CD4-positive, alpha-beta memory T cell (primary cell): ENCODE measurements at regions not wholly inside any gene's neighbourhood (a gene's known extent, or its start where the extent isn't known, plus 50 kb on each side); places are given as distances from the start of the nearest gene placed in this dataset.
"Not testable (repeated sequence)": the region's sequence is repeated elsewhere in the genome, so short reads cannot be mapped to it uniquely, and the experiment has no call there.

Experiments used
- CTCF ChIA-PET: fragments of 350-600 bp; sonication (Branson Sonifier 250); formaldehyde crosslinking; loops from one replicate; lab custom pipeline; 2021; ENCODE audit warnings: inconsistent platforms; ENCODE audit not compliant: partially characterized antibody; lab: Charles Lee
- POLR2A ChIA-PET: fragments of 350-600 bp; sonication (Branson Sonifier 250); formaldehyde crosslinking; loops from one replicate; lab custom pipeline; 2021; ENCODE audit not compliant: partially characterized antibody; lab: Charles Lee
- DNase-seq, 5 donors: peaks; one replicate each; pipeline versions ENCODE4 v3.0.0 to v3.0.0-alpha.2; 2020 to 2022; ENCODE audit warnings: mixed read lengths in 1 of 5
- H3K27ac ChIP-seq: one replicate; pipeline ENCODE4 v1.7.0; 2013; ENCODE audit warnings: low read depth, low read length
- H3K27me3 ChIP-seq: 2 replicates; pipeline ENCODE4 v1.7.0; 2013; ENCODE audit warnings: mild to moderate bottlenecking, low read length, moderate library complexity; ENCODE audit not compliant: insufficient read depth
- H3K36me3 ChIP-seq: 2 replicates; pipeline ENCODE4 v1.7.0; 2013; ENCODE audit warnings: mild to moderate bottlenecking, low read length, moderate library complexity; ENCODE audit not compliant: insufficient read depth
- H3K4me1 ChIP-seq: 2 replicates; pipeline ENCODE4 v1.7.0; 2013; ENCODE audit warnings: mild to moderate bottlenecking, low read length, moderate library complexity; ENCODE audit not compliant: insufficient read depth
- H3K4me3 ChIP-seq, 2 donors: one replicate each; pipeline ENCODE4 v1.7.0; 2013; ENCODE audit warnings: low read length in 2 of 2, mild to moderate bottlenecking in 1 of 2
- H3K9me3 ChIP-seq, 2 donors: one replicate each; pipeline ENCODE4 v1.7.0; 2013; ENCODE audit warnings: low read length in 2 of 2, control low read depth in 1 of 2; ENCODE audit not compliant: control insufficient read depth in 1 of 2
- H3K27ac Mint-ChIP-seq, 7 donors: one replicate each; pipeline ENCODE4 v1.8.0; 2020 to 2021; ENCODE audit warnings: mixed read lengths in 7 of 7, mild to moderate bottlenecking in 6 of 7, inconsistent platforms in 3 of 7, moderate library complexity in 3 of 7
- H3K27me3 Mint-ChIP-seq, 2 donors: one replicate each; pipeline ENCODE4 v1.8.0; 2020 to 2021; ENCODE audit warnings: mixed read lengths in 2 of 2
- H3K36me3 Mint-ChIP-seq, 2 donors: one replicate each; pipeline ENCODE4 v1.8.0; 2020 to 2021; ENCODE audit warnings: mixed read lengths in 2 of 2, inconsistent platforms in 1 of 2, mild to moderate bottlenecking in 1 of 2
- H3K4me1 Mint-ChIP-seq, 4 donors: one replicate each; pipeline ENCODE4 v1.8.0; 2020 to 2021; ENCODE audit warnings: mixed read lengths in 4 of 4, mild to moderate bottlenecking in 1 of 4
- H3K4me3 Mint-ChIP-seq, 8 donors: one replicate each; pipeline ENCODE4 v1.8.0; 2020 to 2021; ENCODE audit warnings: mixed read lengths in 8 of 8, mild to moderate bottlenecking in 7 of 8, moderate library complexity in 6 of 8, inconsistent platforms in 3 of 8
- H3K9me3 Mint-ChIP-seq, 8 donors: one replicate each; pipeline ENCODE4 v1.8.0; 2020 to 2021; ENCODE audit warnings: mixed read lengths in 8 of 8, mild to moderate bottlenecking in 5 of 8, inconsistent platforms in 3 of 8, moderate library complexity in 1 of 8
- intact Hi-C: fragments of 100-400 bp; cut with micrococcal nuclease; formaldehyde crosslinking; loops from one replicate; pipeline ENCODE4 v1.15.1; 2023

- no peak overlapping the region for H3K27ac Mint-ChIP-seq
- no peak for DNase-seq
- H3K4me3 Mint-ChIP-seq = no peak overlapping the region
- no peak overlapping the region for H3K27ac ChIP-seq
- POLR2A ChIA-PET = no interaction called here
- peaks cover 0 to 16% (median 2%) of the 10 kb centered on the region in 8 donors for H3K9me3 Mint-ChIP-seq
- H3K36me3 Mint-ChIP-seq = no peaks in the 10 kb centered on the region
- H3K9me3 ChIP-seq = no peaks in the 10 kb centered on the region
- H3K4me1 ChIP-seq = no peaks in the 10 kb centered on the region
- H3K4me1 Mint-ChIP-seq = peaks cover 0 to 1% (median 0%) of the 10 kb centered on the region in 4 donors
- H3K4me3 ChIP-seq = no peak overlapping the region
- H3K27me3 Mint-ChIP-seq = peaks cover 4 to 5% of the 10 kb centered on the region in 2 donors
- no peaks in the 10 kb centered on the region for H3K36me3 ChIP-seq
- no peaks in the 10 kb centered on the region for H3K27me3 ChIP-seq
- CTCF ChIA-PET = no interaction called here
- intact Hi-C loops = no loop called here
Measured at GRCh38 chr5:110812639-110813038, 73.8 kb downstream of the SLC25A46 start.

GRCh38 chr5:110815916-110816605 is 77.3 kb downstream of the SLC25A46 start:
- intact Hi-C loops = no loop called here
- H3K4me3 ChIP-seq = no peak overlapping the region
- no peaks in the 10 kb centered on the region for H3K27me3 ChIP-seq
- Mint-ChIP-seq H3K27me3 (peaks cover 0 to 6% of the 10 kb centered on the region in 2 donors), H3K27ac (no peak overlapping the region), H3K4me1 (peaks cover 0 to 1% (median 0%) of the 10 kb centered on the region in 4 donors), H3K36me3 (no peaks in the 10 kb centered on the region), H3K9me3 (peaks cover 0 to 14% (median 2%) of the 10 kb centered on the region in 8 donors), H3K4me3 (no peak overlapping the region)
- ChIA-PET POLR2A (no interaction called here), CTCF (no interaction called here)
- no peak overlapping the region for H3K27ac ChIP-seq
- no peaks in the 10 kb centered on the region for H3K36me3 ChIP-seq
- no peaks in the 10 kb centered on the region for H3K9me3 ChIP-seq
- H3K4me1 ChIP-seq = no peaks in the 10 kb centered on the region
- DNase-seq = no peak

- Mint-ChIP-seq H3K27ac (no peak overlapping the region), H3K9me3 (peaks cover 0 to 4% (median under 1%) of the 10 kb centered on the region in 8 donors), H3K36me3 (no peaks in the 10 kb centered on the region), H3K4me1 (peaks cover 0 to 1% (median 0%) of the 10 kb centered on the region in 4 donors), H3K4me3 (no peak overlapping the region), H3K27me3 (peaks cover 0 to 4% of the 10 kb centered on the region in 2 donors)
- Histone ChIP-seq H3K27me3 (no peaks in the 10 kb centered on the region), H3K4me3 (no peak overlapping the region), H3K4me1 (no peaks in the 10 kb centered on the region), H3K27ac (no peak overlapping the region), H3K9me3 (no peaks in the 10 kb centered on the region), H3K36me3 (no peaks in the 10 kb centered on the region)
- intact Hi-C loops = no loop called here
- POLR2A ChIA-PET = no interaction called here
- CTCF ChIA-PET = no interaction called here
- DNase-seq = no peak
Measured at GRCh38 chr5:110817459-110817858, 78.7 kb downstream of the SLC25A46 start.

GRCh38 chr5:110823571-110823970 is 84.8 kb downstream of the SLC25A46 start:
- H3K27me3 ChIP-seq = no peaks in the 10 kb centered on the region
- ChIA-PET CTCF (no interaction called here), POLR2A (no interaction called here)
- intact Hi-C loops = no loop called here
- DNase-seq = no peak
- peaks cover 0 to 2% of the 10 kb centered on the region in 2 donors for H3K36me3 Mint-ChIP-seq
- no peaks in the 10 kb centered on the region for H3K36me3 ChIP-seq
- H3K4me3 ChIP-seq = no peak overlapping the region
- H3K4me1 Mint-ChIP-seq = no peaks in the 10 kb centered on the region
- H3K27ac Mint-ChIP-seq = no peak overlapping the region
- no peak overlapping the region for H3K27ac ChIP-seq
- H3K9me3 Mint-ChIP-seq = peaks cover 3 to 42% (median 25%) of the 10 kb centered on the region in 8 donors
- H3K27me3 Mint-ChIP-seq = peaks cover 3 to 5% of the 10 kb centered on the region in 2 donors
- no peaks in the 10 kb centered on the region for H3K4me1 ChIP-seq
- H3K9me3 ChIP-seq = peaks cover 0 to 2% of the 10 kb centered on the region in 2 donors
- H3K4me3 Mint-ChIP-seq = no peak overlapping the region

GRCh38 chr5:110824936-110825441 is 86.2 kb downstream of the SLC25A46 start:
- Histone ChIP-seq H3K9me3 (peaks cover 0 to 3% of the 10 kb centered on the region in 2 donors), H3K36me3 (no peaks in the 10 kb centered on the region), H3K27me3 (no peaks in the 10 kb centered on the region), H3K27ac (no peak overlapping the region), H3K4me3 (no peak overlapping the region), H3K4me1 (no peaks in the 10 kb centered on the region)
- intact Hi-C loops = no loop called here
- Mint-ChIP-seq H3K27me3 (peaks cover 3 to 5% of the 10 kb centered on the region in 2 donors), H3K4me3 (no peak overlapping the region), H3K27ac (no peak overlapping the region), H3K4me1 (no peaks in the 10 kb centered on the region), H3K9me3 (peaks cover 3 to 52% (median 30%) of the 10 kb centered on the region in 8 donors), H3K36me3 (peaks cover 0 to 2% of the 10 kb centered on the region in 2 donors)
- no peak for DNase-seq
- ChIA-PET CTCF (no interaction called here), POLR2A (no interaction called here)

- Histone ChIP-seq H3K27me3 (no peaks in the 10 kb centered on the region), H3K4me1 (no peaks in the 10 kb centered on the region), H3K27ac (no peak overlapping the region), H3K4me3 (no peak overlapping the region), H3K9me3 (peaks cover 0 to 3% of the 10 kb centered on the region in 2 donors), H3K36me3 (no peaks in the 10 kb centered on the region)
- H3K27ac Mint-ChIP-seq = no peak overlapping the region
- H3K27me3 Mint-ChIP-seq = no peaks in the 10 kb centered on the region
- DNase-seq = no peak
- no peaks in the 10 kb centered on the region for H3K36me3 Mint-ChIP-seq
- CTCF ChIA-PET = no interaction called here
- POLR2A ChIA-PET = no interaction called here
- H3K4me3 Mint-ChIP-seq = no peak overlapping the region
- intact Hi-C loops = no loop called here
- H3K4me1 Mint-ChIP-seq = no peaks in the 10 kb centered on the region
- H3K9me3 Mint-ChIP-seq = peaks cover 3 to 20% (median 10%) of the 10 kb centered on the region in 8 donors
Measured at GRCh38 chr5:110832683-110833082, 93.9 kb downstream of the SLC25A46 start.

- H3K9me3 ChIP-seq, DNase-seq, H3K36me3 Mint-ChIP-seq, CTCF ChIA-PET, H3K27ac ChIP-seq, H3K36me3 ChIP-seq, H3K4me3 Mint-ChIP-seq, H3K27me3 Mint-ChIP-seq, H3K9me3 Mint-ChIP-seq, H3K4me3 ChIP-seq, H3K27ac Mint-ChIP-seq, intact Hi-C loops, H3K4me1 ChIP-seq, H3K27me3 ChIP-seq, POLR2A ChIA-PET, H3K4me1 Mint-ChIP-seq: not testable (repeated sequence)
Measured at GRCh38 chr5:110834933-110835332, 96.1 kb downstream of the SLC25A46 start.
